Left ventricle myocardium superior (tissue), 1 donor: ENCODE measurements at regions not wholly inside any gene's neighbourhood (a gene's known extent, or its start where the extent isn't known, plus 50 kb on each side); places are given as distances from the start of the nearest gene placed in this dataset.
A peak's percentile ranks its signal among the peaks of the same experiment; 100 is the strongest.

Source experiments
- ATAC-seq: fragments of 200-7000 bp; cut with Tn5 transposase; one replicate; pipeline ENCODE4 v1.9.1; 2020; ENCODE audit warnings: mild to moderate bottlenecking, moderate library complexity
- DNase-seq: peaks from one replicate; pipeline ENCODE4 v3.0.0-alpha.2; 2020
- intact Hi-C: fragments of 100-400 bp; cut with micrococcal nuclease; formaldehyde crosslinking; loops from one replicate; pipeline ENCODE4 v1.11.0; 2022
- donor health status: DM: no; HTN: yes; CAD: no; lungs with severe emphysema.

DNA sequence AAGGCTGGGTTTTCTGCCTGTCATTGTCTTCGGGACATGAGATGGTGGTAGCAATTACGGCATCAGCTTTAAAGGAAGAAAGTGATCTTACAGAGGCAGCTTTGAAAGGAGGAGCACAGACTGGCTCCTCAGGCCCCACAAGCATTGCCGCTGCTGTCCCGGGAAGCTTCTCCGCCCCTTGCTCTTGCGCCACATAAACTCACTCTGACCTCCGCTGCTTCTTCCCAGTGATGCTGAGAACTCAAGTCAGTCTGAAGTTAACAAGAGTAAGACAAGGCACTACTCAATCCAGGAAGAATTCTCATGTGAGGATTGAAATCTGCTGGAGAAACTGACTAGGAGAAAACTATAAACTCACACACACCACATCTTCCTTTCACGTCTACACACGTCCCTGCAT, 112.4 kb upstream of the RIOK3 start:
- DNase-seq (peak; percentile 51), ATAC-seq (peak; percentile 86)
- intact Hi-C loops = no loop called here

DNA sequence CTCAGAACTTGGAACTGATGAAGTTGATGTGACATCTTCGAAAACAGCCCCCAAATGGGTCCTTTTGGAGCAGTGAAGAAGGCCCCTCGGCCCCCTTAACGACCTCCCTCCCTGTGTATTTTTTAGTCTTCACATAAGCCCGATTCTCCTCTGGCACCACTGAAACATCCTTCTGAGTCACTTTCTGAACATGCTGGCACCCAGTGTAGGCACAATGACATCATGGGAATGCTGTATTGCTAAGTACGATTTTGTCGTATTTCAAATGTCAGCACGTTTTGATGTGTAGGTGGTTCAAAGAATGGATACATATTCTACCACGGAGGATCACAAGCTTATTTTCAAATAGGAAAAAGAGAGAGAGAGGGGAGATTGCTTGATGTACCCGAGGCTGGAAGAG, 111.7 kb upstream of the RIOK3 start:
- intact Hi-C loops = no loop called here
- ATAC-seq (no peak), DNase-seq (no peak)

DNA sequence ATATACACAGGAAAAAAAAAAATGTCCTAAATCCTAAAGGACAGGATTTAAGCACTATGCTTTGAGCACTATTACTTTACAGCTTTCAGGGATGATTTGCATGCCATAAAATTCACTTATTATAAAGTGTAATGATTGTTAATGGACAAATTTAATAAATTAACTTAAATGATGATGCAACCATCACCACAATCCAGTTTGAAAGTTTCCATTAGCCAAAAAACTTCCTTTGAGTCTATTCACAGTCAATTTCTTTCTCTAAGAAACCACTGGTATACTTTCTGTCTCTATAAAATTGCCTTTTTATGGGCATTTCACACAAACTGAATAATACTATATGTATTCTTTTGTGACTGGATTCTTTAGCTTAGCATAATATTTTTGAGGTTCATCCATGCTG, 111.1 kb upstream of the RIOK3 start:
- ATAC-seq = no peak
- intact Hi-C loops = no loop called here
- DNase-seq = no peak

GRCh38 chr18:23342506-23342905, 110.6 kb upstream of the RIOK3 start:
- ATAC-seq (no peak), DNase-seq (no peak)
- intact Hi-C loops = no loop called here

GRCh38 chr18:23350188-23350587, 102.9 kb upstream of the RIOK3 start:
- no peak for ATAC-seq
- intact Hi-C loops = loop anchor here (10.0 kb wide), 1 partner anchor 125 kb away; no protein-coding TSS in a partner anchor

DNA sequence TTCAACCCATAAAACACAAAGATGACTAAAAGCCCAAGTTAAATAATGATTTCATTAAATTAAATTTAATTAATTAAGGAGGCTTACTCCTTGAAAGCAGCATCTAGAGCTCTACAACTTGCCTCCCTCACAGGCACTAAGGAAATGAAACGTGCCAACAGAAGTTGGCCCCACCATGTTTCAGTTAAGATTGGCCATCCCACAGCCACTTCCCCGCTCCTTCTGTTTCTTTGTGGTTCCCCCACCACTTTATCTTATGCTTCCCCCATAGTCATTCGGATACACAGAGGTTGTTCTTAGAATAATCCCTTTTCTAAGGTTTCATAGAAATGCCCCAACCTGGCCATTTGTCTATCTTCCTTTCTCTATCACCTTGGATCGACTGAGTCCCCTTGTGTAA, 101.6 kb upstream of the RIOK3 start:
- intact Hi-C loops = loop anchor here (10.0 kb wide), 1 partner anchor 127 kb away; no protein-coding TSS in a partner anchor
- no peak for ATAC-seq
- no peak for DNase-seq

More at GRCh38 chr18:23350188-23350587, 102.9 kb upstream of the RIOK3 start:
- DNase-seq = no peak

DNA sequence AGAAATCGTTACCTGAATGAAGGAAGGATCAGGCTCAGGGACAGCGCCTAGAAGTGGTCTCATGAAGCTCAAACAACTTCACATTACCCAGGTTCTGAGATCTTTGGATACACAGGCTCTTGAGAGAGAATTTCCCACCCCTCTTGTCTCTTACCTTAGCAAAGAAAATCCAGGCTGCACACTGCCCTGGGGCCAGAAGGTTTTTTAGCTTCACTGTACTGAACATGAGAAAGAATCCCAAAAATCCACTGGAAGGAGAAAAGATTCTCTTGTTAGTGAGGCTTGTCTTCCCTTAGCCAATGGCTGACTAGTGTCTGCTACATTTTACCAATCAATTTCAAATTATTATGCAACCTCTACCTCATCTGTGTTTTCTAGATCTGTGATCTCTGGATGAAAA, 101.0 kb upstream of the RIOK3 start:
- DNase-seq = no peak
- no peak for ATAC-seq
- intact Hi-C loops = loop anchor here (10.0 kb wide), 1 partner anchor 127 kb away; no protein-coding TSS in a partner anchor

DNA sequence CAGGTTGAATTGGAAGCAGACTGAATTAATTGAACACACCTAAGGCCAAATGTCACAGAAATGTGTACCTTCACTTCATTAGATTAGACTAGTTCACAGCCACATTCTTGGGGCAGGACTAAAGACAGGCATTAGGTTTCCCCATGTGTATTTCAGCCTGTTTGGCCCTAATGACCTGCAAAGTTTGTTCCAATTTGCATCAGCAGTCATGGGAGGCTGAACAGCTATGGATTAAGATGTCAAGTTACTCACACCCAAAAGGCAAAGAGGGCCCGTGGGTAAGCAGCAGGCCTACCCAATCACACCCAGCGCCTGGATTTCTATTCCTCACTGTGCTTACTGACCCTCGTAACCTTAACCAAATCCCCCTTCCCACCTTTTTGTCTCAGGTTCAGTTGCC, 99.6 kb upstream of the RIOK3 start:
- DNase-seq (no peak), ATAC-seq (no peak)
- intact Hi-C loops = loop anchor here (10.0 kb wide), 1 partner anchor 129 kb away; no protein-coding TSS in a partner anchor

- intact Hi-C loops = loop anchor here (5.0 to 10.0 kb wide), 2 partner anchors 130 to 222 kb away; no protein-coding TSS in a partner anchor
- ATAC-seq (no peak), DNase-seq (no peak)
Measured at GRCh38 chr18:23354625-23355024, 98.5 kb upstream of the RIOK3 start.

- DNase-seq (no peak), ATAC-seq (no peak)
- intact Hi-C loops = loop anchor here (5.0 to 10.0 kb wide), 2 partner anchors 130 to 223 kb away; no protein-coding TSS in a partner anchor
Measured at GRCh38 chr18:23355206-23355605, 97.9 kb upstream of the RIOK3 start.

DNA sequence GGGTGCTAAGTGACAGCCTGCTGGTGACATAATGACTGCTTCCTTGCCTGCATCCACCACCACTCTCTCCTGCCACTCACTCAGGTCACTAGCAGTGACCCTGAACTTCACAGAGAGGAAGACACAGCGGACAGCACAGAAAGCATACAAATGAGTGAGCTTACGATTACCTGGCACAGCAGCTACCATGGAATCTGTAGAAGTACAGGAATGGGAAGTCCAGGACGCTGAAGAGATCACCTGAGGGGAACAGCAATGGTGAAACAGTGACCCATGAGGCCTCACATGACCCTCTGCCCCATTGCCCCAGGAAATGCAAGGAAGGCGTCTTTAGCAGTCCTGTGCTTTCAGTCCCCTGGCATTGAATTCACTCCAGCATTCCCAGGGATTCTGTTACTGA, 96.7 kb upstream of the RIOK3 start:
- DNase-seq (no peak), ATAC-seq (no peak)
- intact Hi-C loops = loop anchor here (5.0 to 10.0 kb wide), 2 partner anchors 132 to 224 kb away; no protein-coding TSS in a partner anchor

DNA sequence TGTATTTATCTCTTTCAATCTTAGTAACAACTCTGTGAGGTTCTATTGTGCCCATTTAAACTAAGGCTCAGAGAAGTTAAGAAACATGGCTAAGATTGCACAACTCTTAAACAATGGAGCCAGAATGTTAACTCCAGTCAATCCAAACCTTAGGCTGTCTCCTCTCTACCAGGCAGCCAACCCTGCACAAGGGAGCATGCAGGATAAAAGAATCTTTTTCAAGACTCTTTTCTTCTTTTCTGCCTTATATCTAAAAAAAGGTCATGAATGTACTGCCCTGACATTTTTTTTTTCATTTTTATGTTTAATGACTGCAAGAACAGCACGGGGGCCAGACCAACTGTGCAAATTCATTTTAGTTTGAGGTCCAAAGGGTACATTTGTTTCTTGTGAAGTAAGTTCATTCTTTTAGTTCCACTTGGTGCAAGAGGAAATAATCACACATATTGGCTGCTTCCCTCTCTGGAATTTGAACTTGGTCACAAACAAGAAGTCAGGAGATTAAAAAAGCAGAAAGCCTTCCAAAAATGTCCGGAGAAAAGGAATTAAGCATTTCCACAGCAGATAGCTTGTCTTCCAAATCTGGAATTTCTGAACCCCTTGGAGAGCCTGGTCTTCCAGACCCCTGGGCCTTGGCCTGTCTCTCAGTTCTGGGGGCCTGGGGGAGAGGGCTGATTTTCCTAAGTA, 96.0 kb upstream of the RIOK3 start:
- intact Hi-C loops = loop anchor here (5.0 to 10.0 kb wide), 2 partner anchors 132 to 225 kb away; no protein-coding TSS in a partner anchor
- ATAC-seq (peak; percentile 36), DNase-seq (no peak)

GRCh38 chr18:23357996-23358594, 95.0 kb upstream of the RIOK3 start:
- DNase-seq (peak; percentile 78), ATAC-seq (peak; percentile 88)
- intact Hi-C loops = loop anchor here (5.0 to 10.0 kb wide), 2 partner anchors 133 to 226 kb away; no protein-coding TSS in a partner anchor

DNA sequence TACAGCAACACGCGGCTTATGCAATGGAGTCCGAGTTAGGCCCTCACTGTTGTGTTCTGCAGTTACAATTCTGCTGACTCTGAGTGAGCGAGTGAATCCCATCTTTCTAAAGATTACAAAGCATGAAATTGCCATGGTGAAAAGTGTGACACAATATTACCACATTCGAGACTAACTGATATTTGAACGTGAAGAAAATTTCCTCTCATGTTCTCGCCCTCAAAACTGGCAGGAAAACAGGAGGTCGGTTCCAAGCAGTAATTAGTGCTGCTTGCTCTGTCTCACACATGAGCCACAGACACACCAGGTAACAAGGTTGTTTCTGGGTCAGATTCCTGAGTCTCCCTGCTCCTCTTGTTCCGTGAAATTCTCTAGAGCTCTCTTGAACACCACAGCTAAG, 93.7 kb upstream of the RIOK3 start:
- DNase-seq (no peak), ATAC-seq (no peak)
- intact Hi-C loops = loop anchor here (5.0 to 10.0 kb wide), 2 partner anchors 135 to 227 kb away; no protein-coding TSS in a partner anchor

DNA sequence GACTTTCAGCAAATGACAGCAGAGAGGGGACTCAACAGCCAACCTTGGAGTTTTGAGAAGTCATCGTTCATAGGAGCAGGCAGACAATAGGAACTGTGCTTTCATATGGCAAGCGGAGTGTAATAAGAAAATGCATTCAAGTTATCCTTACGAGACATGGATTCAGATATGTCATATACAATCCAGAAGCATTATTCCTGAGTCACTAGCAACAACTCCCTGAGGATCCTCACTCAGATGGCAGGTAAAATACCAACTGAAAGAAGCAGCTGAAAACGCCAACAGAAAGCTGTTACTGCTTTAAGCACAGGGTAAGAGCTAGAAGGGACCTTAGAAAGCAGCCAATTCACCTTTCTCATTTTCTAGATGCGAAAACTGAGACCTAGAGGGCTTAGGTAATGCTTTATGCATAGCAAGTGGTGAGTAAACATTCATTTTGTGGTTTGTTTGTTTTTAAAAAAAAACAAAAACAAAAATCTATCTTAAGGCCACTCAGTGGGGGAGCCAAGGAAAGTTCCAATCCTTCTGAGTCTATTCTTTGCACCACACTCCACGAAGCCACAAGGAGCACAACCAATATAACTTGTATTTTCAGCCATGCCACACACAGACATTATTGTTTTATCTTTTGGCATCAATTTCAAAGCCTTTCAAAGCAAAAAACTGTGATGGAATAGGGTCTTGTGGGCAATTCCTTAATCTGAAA, 89.1 kb upstream of the RIOK3 start:
- intact Hi-C loops = no loop called here

DNA sequence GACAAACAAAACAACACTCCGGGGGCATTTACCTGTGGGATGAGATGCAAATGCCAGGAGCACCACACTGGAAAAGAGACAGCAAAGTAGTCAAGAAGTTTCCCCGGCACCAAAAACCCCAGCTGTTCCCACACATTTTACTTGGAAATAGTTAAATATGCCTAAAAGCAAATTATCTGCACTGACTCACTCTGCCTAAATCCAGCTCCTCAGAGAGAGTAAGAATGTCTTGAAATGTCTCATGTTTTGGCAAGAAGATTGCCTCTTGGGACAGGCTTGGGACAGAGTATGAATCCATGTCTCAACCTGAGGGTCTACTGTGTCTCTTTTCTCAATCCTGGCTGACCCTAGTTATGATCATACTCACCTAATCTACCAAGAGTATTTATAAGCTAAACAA, 87.5 kb upstream of the RIOK3 start:
- intact Hi-C loops = no loop called here
- DNase-seq (no peak), ATAC-seq (peak; percentile 91)

More for the DNA sequence above, 89.1 kb upstream of the RIOK3 start:
- DNase-seq = no peak
- ATAC-seq = no peak

GRCh38 chr18:23369266-23369665, 83.8 kb upstream of the RIOK3 start:
- intact Hi-C loops = no loop called here
- DNase-seq (no peak), ATAC-seq (no peak)

GRCh38 chr18:23373570-23373969, 79.5 kb upstream of the RIOK3 start:
- ATAC-seq (no peak), DNase-seq (no peak)
- intact Hi-C loops = no loop called here

GRCh38 chr18:23377669-23378301, 75.3 kb upstream of the RIOK3 start:
- no peak for DNase-seq
- ATAC-seq = peak; percentile 76
- intact Hi-C loops = no loop called here
